Adrenal gland (tissue), 9 donors: ENCODE measurements at regions not wholly inside any gene's neighbourhood (a gene's known extent, or its start where the extent isn't known, plus 50 kb on each side); places are given as distances from the start of the nearest gene placed in this dataset.
"Not testable (repeated sequence)": the region's sequence is repeated elsewhere in the genome, so short reads cannot be mapped to it uniquely, and the experiment has no call there.

Source experiments
- DNase-seq, 7 donors: peaks; one replicate each; pipeline ENCODE4 v3.0.0-alpha.2; 2019 to 2020
- H3K27ac ChIP-seq, 5 donors: fragments of 200-600 bp; sonication (generic) in 4 of 5; 1 replicate in 3 of 5; 2 replicates in 2 of 5; pipeline versions ENCODE4 v1.5.1 to v1.8.0; 2016 to 2020; ENCODE audit warnings: mild to moderate bottlenecking in 1 of 5
- H3K27me3 ChIP-seq: fragments of 200-600 bp; 2 replicates; pipeline ENCODE4 v1.8.0; 2021
- H3K36me3 ChIP-seq, 2 donors: fragments of 200-600 bp; replicated peaks in 1 of 2; 1 replicate in 1 of 2; 2 replicates in 1 of 2; pipeline versions ENCODE4 v1.5.1 to v1.8.0; 2018 to 2022
- H3K4me1 ChIP-seq, 2 donors: fragments of 200-600 bp; replicated peaks in 1 of 2; 1 replicate in 1 of 2; 2 replicates in 1 of 2; pipeline versions ENCODE4 v1.5.1 to v1.8.0; 2018 to 2021
- H3K4me3 ChIP-seq, 4 donors: fragments of 200-600 bp; sonication (generic) in 3 of 4; one replicate each; pipeline ENCODE4 v1.5.1; 2016 to 2018
- H3K9me3 ChIP-seq, 3 donors: fragments of 200-600 bp; sonication (generic) in 1 of 3; replicated peaks in 1 of 3; 1 replicate in 2 of 3; 2 replicates in 1 of 3; pipeline versions ENCODE4 v1.5.1 to v1.8.0; 2016 to 2021
- POLR2A ChIP-seq, 2 donors: fragments of 450-650 bp; IDR thresholded peaks; one replicate each; pipeline ENCODE4 v1.6.1; 2017; ENCODE audit warnings: antibody characterized with exemption in 2 of 2, mild to moderate bottlenecking in 2 of 2, moderate library complexity in 1 of 2
- WGBS, 4 donors: extraction: QIAGEN DNeasy Blood & Tissue Kit in 2 of 4; methylation state at CpG; one replicate each; pipeline versions ENCODE4 v1.1.5 to v1.1.7; 2013 to 2017; 5-methylcytosine and 5-hydroxymethylcytosine counted together
- intact Hi-C, 2 donors: fragments of 100-400 bp; cut with DNase I; formaldehyde crosslinking; loops; one replicate each; pipeline versions ENCODE4 v1.14.1 to v1.15.0; 2022 to 2023
- TF ChIP-seq, protein P1 (sequence below), 6 experiments: fragments of 450-650 bp in 4 of 6; fragments of 200-600 bp in 2 of 6; sonication (generic) in 1 of 6; IDR thresholded peaks; 1 replicate in 5 of 6; 2 replicates in 1 of 6; pipeline versions ENCODE4 v1.5.1 to v1.8.0; 2016 to 2021; ENCODE audit warnings: antibody characterized with exemption in 6 of 6, mild to moderate bottlenecking in 2 of 6, moderate library complexity in 1 of 6
- donor health status: healthy with polysubstance abuse.
- donor health status: Bipolar disorder and iron deficiency.
- donor health status: DM: yes; HTN: yes; CAD: no.
- donor health status: DM: no; HTN: no; CAD: no.
- donor health status: DM: no; HTN: no; CAD: no.

DNA sequence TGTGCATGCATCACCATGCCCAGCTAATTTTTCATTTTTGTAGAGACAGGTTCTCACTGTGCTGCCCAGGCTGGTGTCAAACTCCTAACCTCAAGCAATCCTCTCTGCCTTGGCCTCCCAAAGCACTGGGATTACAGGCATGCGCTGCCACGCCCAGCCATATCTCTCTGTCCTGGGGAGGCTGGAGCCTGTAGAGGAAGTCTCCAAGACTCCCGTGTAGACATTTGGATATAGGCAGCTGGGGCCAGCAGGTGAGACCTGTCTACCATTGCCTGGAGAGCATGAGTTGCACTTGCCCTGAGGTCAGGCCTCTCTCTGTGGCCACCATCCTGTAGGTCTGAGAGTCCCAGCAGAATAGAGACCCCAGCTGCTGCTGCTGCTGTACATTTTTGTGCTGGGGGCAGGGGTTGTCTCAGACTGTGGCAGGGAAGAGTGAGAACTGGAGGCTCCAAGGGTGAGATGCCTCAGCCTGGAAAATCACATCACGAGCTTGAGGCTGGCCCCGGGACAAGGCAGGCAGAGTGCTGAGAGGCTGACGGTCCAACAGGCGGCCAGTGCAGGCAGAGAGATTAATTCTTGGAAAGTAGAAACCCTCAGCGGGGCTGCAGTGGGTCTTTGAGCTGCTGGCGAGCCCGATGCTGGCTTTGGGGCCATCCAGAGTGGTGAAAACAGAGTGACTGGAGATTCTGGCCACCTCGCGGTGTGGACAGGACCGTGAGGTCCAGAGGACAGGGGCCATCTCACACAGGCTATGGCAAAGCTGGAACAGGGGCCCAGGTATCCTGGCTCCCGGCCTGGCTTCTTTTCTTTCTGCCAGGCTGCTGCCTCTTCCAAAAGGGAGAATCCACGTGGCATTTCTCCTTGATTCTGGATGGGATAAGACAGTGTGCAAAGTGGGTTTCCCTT is 60.9 kb downstream of the TMEM270 start:
- Histone ChIP-seq H3K4me1 (no peaks in the 10 kb centered on the region), H3K27ac (no peak overlapping the region), H3K4me3 (no peak overlapping the region), H3K27me3 (no peaks in the 10 kb centered on the region), H3K9me3 (no peaks in the 10 kb centered on the region), H3K36me3 (no peaks in the 10 kb centered on the region)
- peak in 1 of 7 donors; percentile 34 for DNase-seq
- WGBS, 4 donors = 61 to 80% (median 74%) methylated on average over 11 to 15 of the region's 15 CpGs
- TF ChIP-seq POLR2A (IDR thresholded peaks at IDR 0.05) = no peak
- TF ChIP-seq, protein P1, sequence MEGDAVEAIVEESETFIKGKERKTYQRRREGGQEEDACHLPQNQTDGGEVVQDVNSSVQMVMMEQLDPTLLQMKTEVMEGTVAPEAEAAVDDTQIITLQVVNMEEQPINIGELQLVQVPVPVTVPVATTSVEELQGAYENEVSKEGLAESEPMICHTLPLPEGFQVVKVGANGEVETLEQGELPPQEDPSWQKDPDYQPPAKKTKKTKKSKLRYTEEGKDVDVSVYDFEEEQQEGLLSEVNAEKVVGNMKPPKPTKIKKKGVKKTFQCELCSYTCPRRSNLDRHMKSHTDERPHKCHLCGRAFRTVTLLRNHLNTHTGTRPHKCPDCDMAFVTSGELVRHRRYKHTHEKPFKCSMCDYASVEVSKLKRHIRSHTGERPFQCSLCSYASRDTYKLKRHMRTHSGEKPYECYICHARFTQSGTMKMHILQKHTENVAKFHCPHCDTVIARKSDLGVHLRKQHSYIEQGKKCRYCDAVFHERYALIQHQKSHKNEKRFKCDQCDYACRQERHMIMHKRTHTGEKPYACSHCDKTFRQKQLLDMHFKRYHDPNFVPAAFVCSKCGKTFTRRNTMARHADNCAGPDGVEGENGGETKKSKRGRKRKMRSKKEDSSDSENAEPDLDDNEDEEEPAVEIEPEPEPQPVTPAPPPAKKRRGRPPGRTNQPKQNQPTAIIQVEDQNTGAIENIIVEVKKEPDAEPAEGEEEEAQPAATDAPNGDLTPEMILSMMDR (IDR thresholded peaks at IDR 0.05) = no peak
- intact Hi-C loops = no loop called here

DNA sequence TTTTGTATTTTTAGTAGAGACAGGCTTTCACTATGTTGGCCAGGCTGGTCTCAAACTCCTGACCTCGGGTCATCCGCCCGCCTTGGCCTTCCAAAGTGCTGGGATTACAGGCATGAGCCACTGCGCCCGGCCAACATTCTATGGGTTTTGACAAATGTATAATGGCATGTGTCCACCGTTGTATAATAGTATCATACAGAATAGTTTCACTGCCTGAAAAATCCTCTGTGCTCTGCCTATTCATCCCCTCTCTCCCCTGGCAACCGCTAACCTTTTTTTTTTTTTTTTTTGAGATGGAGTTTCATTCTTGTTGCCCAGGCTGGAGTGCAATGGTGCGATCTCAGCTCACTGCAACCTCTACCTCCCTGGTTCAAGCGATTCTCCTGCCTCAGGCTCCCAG is 67.7 kb downstream of the TMEM270 start:
- H3K27ac ChIP-seq, H3K27me3 ChIP-seq, H3K4me1 ChIP-seq, H3K36me3 ChIP-seq, H3K9me3 ChIP-seq, DNase-seq, H3K4me3 ChIP-seq, intact Hi-C loops: not testable (repeated sequence)
- 84 to 89% (median 88%) methylated on average over 7 to 9 of the region's 9 CpGs for WGBS, 4 donors

DNA sequence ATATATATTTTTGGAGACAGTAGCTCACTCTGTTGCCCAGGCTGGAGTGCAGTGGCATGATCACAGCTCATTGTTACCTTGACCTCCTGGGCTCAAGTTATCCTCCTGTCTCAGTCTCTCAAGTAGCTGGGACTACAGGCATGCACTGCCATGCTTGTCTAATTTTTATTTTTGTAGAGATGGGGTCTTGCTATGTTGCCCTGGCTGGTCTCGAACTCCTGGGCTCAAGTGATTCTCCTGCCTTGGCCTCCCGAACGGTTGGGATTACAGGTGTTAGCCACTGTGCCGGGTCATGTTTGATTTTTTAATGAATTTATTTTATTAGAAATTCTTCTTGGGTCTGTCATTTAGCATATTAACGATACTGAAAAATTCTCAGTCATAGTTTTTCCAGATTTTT is 70.5 kb downstream of the TMEM270 start:
- TF ChIP-seq, protein P1 (IDR thresholded peaks at IDR 0.05) = no peak
- no peak for TF ChIP-seq POLR2A (IDR thresholded peaks at IDR 0.05)
- no peaks in the 10 kb centered on the region for H3K9me3 ChIP-seq
- no peak overlapping the region for H3K4me3 ChIP-seq
- WGBS, 4 donors = 85 to 95% (median 87%) methylated on average over 5 of the region's 5 CpGs
- intact Hi-C loops = no loop called here
- no peaks in the 10 kb centered on the region for H3K27me3 ChIP-seq
- H3K36me3 ChIP-seq = no peaks in the 10 kb centered on the region
- H3K4me1 ChIP-seq = no peaks in the 10 kb centered on the region
- no peak for DNase-seq
- H3K27ac ChIP-seq = no peak overlapping the region

DNA sequence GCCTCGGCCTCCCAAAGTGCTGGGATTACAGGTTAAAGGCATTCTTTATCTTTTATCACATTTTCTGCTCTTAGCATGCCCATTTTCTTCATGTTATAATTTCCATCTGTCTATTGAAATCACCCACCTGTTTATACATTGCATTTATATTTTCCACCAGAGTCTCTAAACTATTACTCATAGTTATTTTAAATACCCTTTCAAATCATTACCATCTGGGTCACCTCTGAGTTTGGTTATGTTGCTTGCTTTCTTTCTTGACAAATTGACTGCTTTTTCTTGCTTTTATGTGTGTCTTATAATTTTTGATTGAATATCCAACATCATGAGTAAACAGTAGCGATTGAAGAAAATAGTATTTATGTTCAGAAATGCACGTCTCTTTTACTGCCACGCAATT is 71.4 kb downstream of the TMEM270 start:
- WGBS, 4 donors = 84 to 91% (median 88%) methylated on average over 4 of the region's 4 CpGs

More for the DNA sequence above, 71.4 kb downstream of the TMEM270 start:
- Histone ChIP-seq H3K4me3 (no peak overlapping the region), H3K9me3 (no peaks in the 10 kb centered on the region), H3K36me3 (no peaks in the 10 kb centered on the region), H3K4me1 (no peaks in the 10 kb centered on the region), H3K27ac (no peak overlapping the region), H3K27me3 (no peaks in the 10 kb centered on the region)
- intact Hi-C loops = no loop called here
- TF ChIP-seq, protein P1 (IDR thresholded peaks at IDR 0.05) = no peak
- no peak for TF ChIP-seq POLR2A (IDR thresholded peaks at IDR 0.05)
- no peak for DNase-seq
